Glutamatergic neuron (in vitro differentiated cells): ENCODE measurements at regions not wholly inside any gene's neighbourhood (a gene's known extent, or its start where the extent isn't known, plus 50 kb on each side); places are given as distances from the start of the nearest gene placed in this dataset.

Source experiments
- DNase-seq: peaks from one replicate; pipeline ENCODE4 v3.0.0; 2022
- H3K27ac Mint-ChIP-seq: one replicate; pipeline ENCODE4 v1.8.0; 2020; ENCODE audit warnings: mild to moderate bottlenecking, mixed read lengths, inconsistent platforms; ENCODE audit not compliant: unreplicated experiment
- H3K27me3 Mint-ChIP-seq: one replicate; pipeline ENCODE4 v1.8.0; 2020; ENCODE audit warnings: mild to moderate bottlenecking, moderate library complexity, mixed read lengths, inconsistent platforms; ENCODE audit not compliant: unreplicated experiment
- H3K36me3 Mint-ChIP-seq: one replicate; pipeline ENCODE4 v1.8.0; 2020; ENCODE audit warnings: mild to moderate bottlenecking, mixed read lengths, inconsistent platforms; ENCODE audit not compliant: unreplicated experiment
- H3K4me1 Mint-ChIP-seq: one replicate; pipeline ENCODE4 v1.8.0; 2020; ENCODE audit warnings: mild to moderate bottlenecking, low read depth, mixed read lengths, inconsistent platforms; ENCODE audit not compliant: unreplicated experiment
- H3K4me3 Mint-ChIP-seq: one replicate; pipeline ENCODE4 v1.8.0; 2020; ENCODE audit warnings: mild to moderate bottlenecking, mixed read lengths, inconsistent platforms; ENCODE audit not compliant: unreplicated experiment
- H3K9me3 Mint-ChIP-seq: one replicate; pipeline ENCODE4 v1.8.0; 2020; ENCODE audit warnings: mild to moderate bottlenecking, moderate library complexity, mixed read lengths, inconsistent platforms; ENCODE audit not compliant: unreplicated experiment
- CTCF ChIP-seq: fragments of 200-600 bp; sonication (generic); IDR thresholded peaks from one replicate; pipeline ENCODE4 v1.5.0; 2021; ENCODE audit not compliant: partially characterized antibody, unreplicated experiment

DNA sequence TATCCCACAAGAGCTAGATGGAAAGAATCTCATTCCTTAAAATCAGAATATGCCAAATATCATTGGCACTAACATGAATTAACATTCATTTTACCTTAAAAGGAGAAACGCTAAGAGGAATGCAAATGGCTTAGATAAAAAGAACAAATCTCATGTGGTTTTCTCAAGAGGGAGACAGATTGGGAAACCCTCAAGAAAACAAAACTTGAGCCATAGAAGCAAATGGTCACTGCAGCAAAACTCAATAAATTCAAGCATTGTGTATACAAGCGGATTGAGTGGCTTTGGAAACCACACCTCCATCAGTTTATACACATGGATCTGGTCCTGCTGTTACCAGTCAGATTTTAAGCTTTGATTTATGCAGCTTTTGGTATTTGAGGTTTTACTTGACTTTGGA is 1331.8 kb upstream of the ZEB2 start:
- Mint-ChIP-seq H3K9me3 (no peaks in the 10 kb centered on the region), H3K27ac (no peak overlapping the region), H3K4me1 (peaks cover 8% of the 10 kb centered on the region), H3K4me3 (no peak overlapping the region), H3K27me3 (no peaks in the 10 kb centered on the region), H3K36me3 (no peaks in the 10 kb centered on the region)
- DNase-seq: no peak
- TF ChIP-seq CTCF: no peak

- H3K27ac Mint-ChIP-seq: no peak overlapping the region
- peaks cover 13% of the 10 kb centered on the region for H3K4me1 Mint-ChIP-seq
- H3K4me3 Mint-ChIP-seq: no peak overlapping the region
- no peaks in the 10 kb centered on the region for H3K27me3 Mint-ChIP-seq
- H3K36me3 Mint-ChIP-seq: no peaks in the 10 kb centered on the region
- TF ChIP-seq CTCF: no peak
- H3K9me3 Mint-ChIP-seq: no peaks in the 10 kb centered on the region
- DNase-seq: no peak
These were observed 1329.5 kb upstream of the ZEB2 start for GRCh38 chr2:145849466-145849865.

- no peak for TF ChIP-seq CTCF
- Mint-ChIP-seq H3K4me1 (peaks cover 13% of the 10 kb centered on the region), H3K9me3 (no peaks in the 10 kb centered on the region), H3K4me3 (no peak overlapping the region), H3K36me3 (no peaks in the 10 kb centered on the region), H3K27me3 (no peaks in the 10 kb centered on the region), H3K27ac (no peak overlapping the region)
- no peak for DNase-seq
These were observed 1327.1 kb upstream of the ZEB2 start for GRCh38 chr2:145846982-145847381.

- no peak for DNase-seq
- H3K9me3 Mint-ChIP-seq: no peaks in the 10 kb centered on the region
- H3K4me1 Mint-ChIP-seq: peaks cover 11% of the 10 kb centered on the region
- no peak overlapping the region for H3K27ac Mint-ChIP-seq
- no peak for TF ChIP-seq CTCF
- H3K4me3 Mint-ChIP-seq: no peak overlapping the region
- no peaks in the 10 kb centered on the region for H3K36me3 Mint-ChIP-seq
- no peaks in the 10 kb centered on the region for H3K27me3 Mint-ChIP-seq
These were observed 1326.0 kb upstream of the ZEB2 start for GRCh38 chr2:145845923-145846322.

- H3K9me3 Mint-ChIP-seq: no peaks in the 10 kb centered on the region
- no peaks in the 10 kb centered on the region for H3K27me3 Mint-ChIP-seq
- no peak overlapping the region for H3K27ac Mint-ChIP-seq
- peaks cover 11% of the 10 kb centered on the region for H3K4me1 Mint-ChIP-seq
- no peaks in the 10 kb centered on the region for H3K36me3 Mint-ChIP-seq
- H3K4me3 Mint-ChIP-seq: peak overlapping the region; percentile 7
- no peak for DNase-seq
- no peak for TF ChIP-seq CTCF
These were observed 1325.4 kb upstream of the ZEB2 start for GRCh38 chr2:145845207-145845894.
